ENCODE measurements at regions not wholly inside any gene's neighbourhood (a gene's known extent, or its start where the extent isn't known, plus 50 kb on each side); places are given as distances from the start of the nearest gene placed in this dataset.
"Not testable (repeated sequence)": the region's sequence is repeated elsewhere in the genome, so short reads cannot be mapped to it uniquely, and the experiment has no call there.

GRCh38 chr13:44312834-44313551 lies 60.6 kb upstream of the SERP2 start:
- DNase-seq, result no peak

GRCh38 chr13:44313674-44314073 lies 60.0 kb upstream of the SERP2 start:
- no peak for DNase-seq

GRCh38 chr13:44314160-44314559 lies 59.5 kb upstream of the SERP2 start:
- DNase-seq, result not testable (repeated sequence)

GRCh38 chr13:44317752-44318151 lies 55.9 kb upstream of the SERP2 start:
- no peak for DNase-seq

GRCh38 chr13:44318161-44318560 lies 55.5 kb upstream of the SERP2 start:
- DNase-seq, result no peak

GRCh38 chr13:44320611-44321010 lies 53.0 kb upstream of the SERP2 start:
- DNase-seq, result no peak

GRCh38 chr13:44321961-44322360 lies 51.7 kb upstream of the SERP2 start:
- DNase-seq, result no peak

- no peak for DNase-seq
Measured at GRCh38 chr13:44322928-44323327, 50.7 kb upstream of the SERP2 start.

- DNase-seq, result no peak
Measured at GRCh38 chr13:44323754-44324153, 49.9 kb upstream of the SERP2 start.
